Mesendoderm (in vitro differentiated cells): ENCODE measurements at regions not wholly inside any gene's neighbourhood (a gene's known extent, or its start where the extent isn't known, plus 50 kb on each side); places are given as distances from the start of the nearest gene placed in this dataset.

Experiments used
- DNase-seq: peaks from one replicate; pipeline ENCODE4 v3.0.0; 2013
- H2AK5ac ChIP-seq: 2 replicates; pipeline ENCODE4 v1.6.1; 2013; ENCODE audit warnings: low read length, inconsistent platforms
- H2BK120ac ChIP-seq: 2 replicates; pipeline ENCODE4 v1.6.1; 2013; ENCODE audit warnings: low read depth, mild to moderate bottlenecking, low read length, moderate library complexity, mixed read lengths
- H2BK15ac ChIP-seq: replicated peaks from 2 replicates; pipeline ENCODE4 v1.6.1; 2013; ENCODE audit warnings: low read depth, mild to moderate bottlenecking, moderate library complexity
- H2BK5ac ChIP-seq: 2 replicates; pipeline ENCODE4 v1.6.1; 2013; ENCODE audit warnings: low read length, inconsistent platforms
- H3K18ac ChIP-seq: 2 replicates; pipeline ENCODE4 v1.6.1; 2013; ENCODE audit warnings: mild to moderate bottlenecking, low read length, mixed read lengths
- H3K23ac ChIP-seq: one replicate; pipeline ENCODE4 v1.6.1; 2013; ENCODE audit warnings: low read length
- H3K27ac ChIP-seq: 2 replicates; pipeline ENCODE4 v1.5.1; 2013; ENCODE audit warnings: low read depth, mild to moderate bottlenecking, inconsistent platforms, low read length, moderate library complexity
- H3K27me3 ChIP-seq: 2 replicates; pipeline ENCODE4 v1.6.1; 2013; ENCODE audit warnings: low read length, control low read depth, mild to moderate bottlenecking, inconsistent platforms; ENCODE audit not compliant: insufficient read depth, poor library complexity
- H3K36me3 ChIP-seq: 2 replicates; pipeline ENCODE4 v1.6.1; 2013; ENCODE audit warnings: low read length, inconsistent platforms; ENCODE audit not compliant: control insufficient read depth, insufficient read depth
- H3K4ac ChIP-seq: one replicate; pipeline ENCODE4 v1.6.1; 2013; ENCODE audit warnings: low read depth, mild to moderate bottlenecking, low read length, moderate library complexity
- H3K4me1 ChIP-seq: 2 replicates; pipeline ENCODE4 v1.6.1; 2013; ENCODE audit warnings: low read depth, low read length, inconsistent platforms; ENCODE audit not compliant: control insufficient read depth
- H3K4me2 ChIP-seq: 2 replicates; pipeline ENCODE4 v1.6.1; 2013; ENCODE audit warnings: low read length
- H3K4me3 ChIP-seq: 2 replicates; pipeline ENCODE4 v1.5.1; 2013; ENCODE audit warnings: mild to moderate bottlenecking, low read length
- H3K56ac ChIP-seq: one replicate; pipeline ENCODE4 v1.6.1; 2013; ENCODE audit warnings: low read length
- H3K79me1 ChIP-seq: 2 replicates; pipeline ENCODE4 v1.6.1; 2013; ENCODE audit warnings: low read length, inconsistent platforms
- H3K79me2 ChIP-seq: 2 replicates; pipeline ENCODE4 v1.6.1; 2013; ENCODE audit warnings: mild to moderate bottlenecking, low read length; ENCODE audit not compliant: control insufficient read depth, insufficient read depth
- H3K9ac ChIP-seq: 2 replicates; pipeline ENCODE4 v1.6.1; 2013; ENCODE audit warnings: low read length, inconsistent platforms
- H4K5ac ChIP-seq: one replicate; pipeline ENCODE4 v1.6.1; 2013; ENCODE audit warnings: low read length
- H4K8ac ChIP-seq: one replicate; pipeline ENCODE4 v1.6.1; 2013; ENCODE audit warnings: low read depth, mild to moderate bottlenecking, control low read depth, low read length, moderate library complexity
- WGBS: extraction: QIAGEN DNeasy Blood & Tissue Kit; methylation state at CpG from one replicate; pipeline ENCODE4 v1.1.7; 2013; ENCODE audit warnings: low lambda C conversion rate, missing lambda C conversion rate; ENCODE audit not compliant: insufficient coverage; ENCODE audit errors: extremely low coverage; 5-methylcytosine and 5-hydroxymethylcytosine counted together

GRCh38 chr10:105691811-105692210, 1050.7 kb downstream of the SORCS3 start:
- Histone ChIP-seq H3K18ac (no peak overlapping the region), H3K79me2 (no peaks in the 10 kb centered on the region), H3K9ac (no peak overlapping the region), H2BK15ac (no peak overlapping the region), H4K5ac (no peak overlapping the region), H2BK120ac (no peak overlapping the region), H3K27ac (no peak overlapping the region), H3K4me1 (no peaks in the 10 kb centered on the region), H3K4me2 (no peak overlapping the region), H3K79me1 (no peaks in the 10 kb centered on the region), H3K27me3 (no peaks in the 10 kb centered on the region), H3K36me3 (no peaks in the 10 kb centered on the region), H3K4me3 (no peak overlapping the region), H2BK5ac (no peak overlapping the region), H3K4ac (no peak overlapping the region), H4K8ac (no peak overlapping the region), H3K56ac (no peak overlapping the region), H2AK5ac (no peak overlapping the region), H3K23ac (no peak overlapping the region)
- no CpG with 5 or more reads among the region's 1 CpG for WGBS
- DNase-seq, result peak; percentile 71

DNA sequence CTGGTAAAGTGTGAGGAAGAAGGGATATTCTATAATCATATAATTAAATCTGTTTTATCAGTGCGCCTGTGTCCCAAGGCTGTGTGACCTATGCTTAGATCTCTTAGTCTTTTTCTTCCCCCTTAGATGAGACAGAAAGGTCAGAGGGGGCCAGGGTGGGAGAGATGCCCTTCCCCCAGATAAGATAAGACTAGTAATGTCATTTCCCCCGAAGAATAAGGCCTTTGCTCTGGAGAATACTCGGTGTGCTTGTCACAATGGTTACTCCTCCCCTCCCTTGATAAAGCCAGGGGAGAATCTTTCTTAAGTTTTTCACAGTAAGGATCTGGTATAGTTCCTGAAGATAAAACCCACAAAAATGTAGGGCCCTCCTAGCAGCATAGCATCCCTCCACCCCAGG, 1041.8 kb downstream of the SORCS3 start:
- Histone ChIP-seq H3K56ac (no peak overlapping the region), H4K8ac (no peak overlapping the region), H3K4me2 (no peak overlapping the region), H3K27ac (no peak overlapping the region), H3K27me3 (no peaks in the 10 kb centered on the region), H3K4ac (no peak overlapping the region), H3K4me1 (peaks cover 2% of the 10 kb centered on the region), H3K36me3 (no peaks in the 10 kb centered on the region), H3K79me2 (no peaks in the 10 kb centered on the region), H3K18ac (no peak overlapping the region), H2AK5ac (no peak overlapping the region), H2BK5ac (no peak overlapping the region), H3K9ac (no peak overlapping the region), H2BK15ac (no peak overlapping the region), H4K5ac (no peak overlapping the region), H3K4me3 (no peak overlapping the region), H3K23ac (no peak overlapping the region), H3K79me1 (no peaks in the 10 kb centered on the region), H2BK120ac (no peak overlapping the region)
- peak; percentile 93 for DNase-seq
- no CpG with 5 or more reads among the region's 3 CpGs for WGBS

- Histone ChIP-seq H4K5ac (no peak overlapping the region), H3K79me1 (no peaks in the 10 kb centered on the region), H3K79me2 (no peaks in the 10 kb centered on the region), H2BK15ac (no peak overlapping the region), H3K4me3 (no peak overlapping the region), H2BK5ac (no peak overlapping the region), H3K4me2 (no peak overlapping the region), H3K4me1 (peaks cover 2% of the 10 kb centered on the region), H3K27me3 (no peaks in the 10 kb centered on the region), H3K9ac (no peak overlapping the region), H3K36me3 (no peaks in the 10 kb centered on the region), H3K27ac (no peak overlapping the region), H4K8ac (no peak overlapping the region), H2BK120ac (no peak overlapping the region), H3K18ac (no peak overlapping the region), H3K23ac (no peak overlapping the region), H3K4ac (no peak overlapping the region), H2AK5ac (no peak overlapping the region), H3K56ac (no peak overlapping the region)
- WGBS, result no CpG with 5 or more reads among the region's 5 CpGs
- no peak for DNase-seq
Measured at GRCh38 chr10:105681051-105681450, 1040.0 kb downstream of the SORCS3 start.

DNA sequence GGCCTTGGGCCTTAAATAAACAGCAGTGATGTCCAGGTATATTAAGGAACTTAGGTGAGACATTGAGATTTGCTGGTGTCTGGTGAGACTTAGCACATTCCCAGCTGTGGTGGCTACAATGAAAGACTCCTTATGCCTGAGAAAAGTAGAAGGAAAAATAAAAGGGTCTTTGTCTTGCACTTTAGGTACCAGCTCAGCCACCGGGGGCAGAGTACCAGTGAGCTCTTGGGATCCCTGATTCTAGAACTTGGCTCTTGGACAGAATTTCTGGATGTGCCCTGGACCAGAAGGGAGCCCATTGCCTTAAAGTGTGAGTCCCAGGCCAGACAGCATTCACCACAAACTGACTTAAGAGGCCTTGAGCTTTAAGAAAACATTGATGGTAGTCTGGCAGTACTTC, 1038.7 kb downstream of the SORCS3 start:
- WGBS, result no CpG with 5 or more reads among the region's 1 CpG

DNA sequence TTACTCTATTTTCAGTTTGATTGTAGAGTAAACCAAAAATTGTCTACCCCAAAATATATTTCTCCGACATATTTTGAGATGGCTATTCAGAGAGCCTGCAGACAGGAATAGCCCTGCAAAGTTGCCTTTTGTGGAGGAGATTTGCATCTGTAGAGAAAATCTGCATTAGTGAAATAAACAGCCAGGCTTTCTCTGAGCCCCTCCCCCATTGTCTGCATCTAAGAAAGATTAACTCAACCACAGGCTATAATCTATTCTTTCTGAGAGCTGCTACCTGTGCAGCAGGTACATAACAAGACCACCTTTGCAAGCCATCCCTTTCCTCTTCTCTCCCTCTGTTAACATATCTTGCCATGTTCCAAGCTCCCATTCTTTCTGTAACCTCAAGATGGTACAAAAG, 1034.2 kb downstream of the SORCS3 start:
- no peaks in the 10 kb centered on the region for H3K4me1 ChIP-seq
- WGBS, result no CpG with 5 or more reads among the region's 1 CpG
- H3K4ac ChIP-seq, result no peak overlapping the region
- no peak overlapping the region for H2BK5ac ChIP-seq
- H3K4me2 ChIP-seq, result no peak overlapping the region
- no peak overlapping the region for H3K9ac ChIP-seq
- H2BK120ac ChIP-seq, result no peak overlapping the region
- no peaks in the 10 kb centered on the region for H3K79me2 ChIP-seq
- no peak overlapping the region for H2AK5ac ChIP-seq
- no peak overlapping the region for H3K27ac ChIP-seq
- no peak overlapping the region for H3K4me3 ChIP-seq
- no peaks in the 10 kb centered on the region for H3K79me1 ChIP-seq
- no peak overlapping the region for H3K18ac ChIP-seq
- H3K56ac ChIP-seq, result no peak overlapping the region
- no peaks in the 10 kb centered on the region for H3K36me3 ChIP-seq
- no peak overlapping the region for H4K5ac ChIP-seq
- no peak overlapping the region for H4K8ac ChIP-seq
- no peak overlapping the region for H2BK15ac ChIP-seq
- H3K23ac ChIP-seq, result no peak overlapping the region
- no peak for DNase-seq
- no peaks in the 10 kb centered on the region for H3K27me3 ChIP-seq

More for the DNA sequence above, 1038.7 kb downstream of the SORCS3 start:
- no peak overlapping the region for H3K23ac ChIP-seq
- H3K4me3 ChIP-seq, result no peak overlapping the region
- no peak overlapping the region for H2BK120ac ChIP-seq
- H2BK15ac ChIP-seq, result no peak overlapping the region
- no peak overlapping the region for H3K4ac ChIP-seq
- H4K8ac ChIP-seq, result no peak overlapping the region
- H3K4me1 ChIP-seq, result peaks cover 2% of the 10 kb centered on the region
- no peak overlapping the region for H3K9ac ChIP-seq
- no peaks in the 10 kb centered on the region for H3K36me3 ChIP-seq
- H2BK5ac ChIP-seq, result peak overlapping the region; percentile 9
- peak overlapping the region; percentile 3 for H3K56ac ChIP-seq
- no peak overlapping the region for H4K5ac ChIP-seq
- H3K79me2 ChIP-seq, result no peaks in the 10 kb centered on the region
- no peaks in the 10 kb centered on the region for H3K27me3 ChIP-seq
- no peak overlapping the region for H3K18ac ChIP-seq
- H2AK5ac ChIP-seq, result no peak overlapping the region
- no peak overlapping the region for H3K27ac ChIP-seq
- H3K79me1 ChIP-seq, result no peaks in the 10 kb centered on the region
- H3K4me2 ChIP-seq, result no peak overlapping the region
- DNase-seq, result peak; percentile 30

DNA sequence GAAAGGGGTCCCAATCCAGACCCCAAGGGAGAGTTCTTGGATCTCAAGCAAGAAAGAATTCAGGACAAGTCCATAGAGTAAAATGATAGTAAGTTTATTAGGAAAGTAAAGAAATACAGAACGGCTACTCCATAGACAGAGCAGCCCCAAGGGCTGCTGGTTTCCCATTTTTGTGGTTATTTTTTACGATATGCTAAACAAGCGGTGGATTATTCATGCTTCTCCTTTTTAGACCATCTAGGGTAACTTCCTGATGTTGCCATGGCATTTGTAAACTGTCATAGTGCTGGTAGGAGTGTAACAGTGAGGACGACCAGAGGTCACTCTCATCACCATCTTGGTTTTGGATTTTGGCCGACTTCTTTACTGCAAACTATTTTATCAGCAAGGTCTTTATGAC, 1033.4 kb downstream of the SORCS3 start:
- H3K4me1 ChIP-seq, result no peaks in the 10 kb centered on the region
- no peak overlapping the region for H2AK5ac ChIP-seq
- no CpG with 5 or more reads among the region's 5 CpGs for WGBS
- no peak overlapping the region for H3K27ac ChIP-seq
- H2BK5ac ChIP-seq, result no peak overlapping the region
- no peak overlapping the region for H4K8ac ChIP-seq
- H3K18ac ChIP-seq, result no peak overlapping the region
- no peak overlapping the region for H3K4ac ChIP-seq
- H3K79me1 ChIP-seq, result no peaks in the 10 kb centered on the region
- H3K4me3 ChIP-seq, result no peak overlapping the region
- no peak for DNase-seq
- H3K23ac ChIP-seq, result no peak overlapping the region
- no peak overlapping the region for H3K56ac ChIP-seq
- H2BK120ac ChIP-seq, result no peak overlapping the region
- no peak overlapping the region for H3K9ac ChIP-seq
- H3K36me3 ChIP-seq, result no peaks in the 10 kb centered on the region
- no peaks in the 10 kb centered on the region for H3K27me3 ChIP-seq
- H2BK15ac ChIP-seq, result no peak overlapping the region
- H4K5ac ChIP-seq, result no peak overlapping the region
- H3K79me2 ChIP-seq, result no peaks in the 10 kb centered on the region
- no peak overlapping the region for H3K4me2 ChIP-seq
